GM21423 (cell line): ENCODE measurements at regions not wholly inside any gene's neighbourhood (a gene's known extent, or its start where the extent isn't known, plus 50 kb on each side); places are given as distances from the start of the nearest gene placed in this dataset.

Experiments
- ATAC-seq: cut with Tn5 transposase; IDR thresholded peaks from one replicate; pipeline ENCODE4 v1.9.1; 2021; ENCODE audit warnings: mild to moderate bottlenecking, moderate library complexity; ENCODE audit not compliant: unreplicated experiment

DNA sequence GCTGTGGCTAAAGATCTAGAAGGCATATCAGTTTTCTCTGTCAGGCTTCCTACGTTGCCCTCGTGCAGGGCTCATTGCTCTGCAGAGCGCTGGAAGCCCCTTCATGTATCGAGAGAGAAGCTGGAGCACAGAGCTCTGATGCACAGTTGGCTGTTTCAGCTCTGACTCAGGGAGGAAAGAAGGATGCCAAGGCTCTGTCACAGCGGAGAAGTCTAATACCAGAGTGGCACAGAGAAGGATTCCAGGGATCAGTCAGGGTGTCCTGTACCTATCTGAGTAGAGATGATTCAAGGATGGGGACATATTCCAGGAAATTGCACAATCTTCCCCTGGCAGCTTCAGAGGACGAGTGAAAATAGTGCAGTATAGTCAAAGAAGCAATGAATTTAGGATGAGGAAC is 179.2 kb upstream of the FMN2 start:
- no peak for ATAC-seq

DNA sequence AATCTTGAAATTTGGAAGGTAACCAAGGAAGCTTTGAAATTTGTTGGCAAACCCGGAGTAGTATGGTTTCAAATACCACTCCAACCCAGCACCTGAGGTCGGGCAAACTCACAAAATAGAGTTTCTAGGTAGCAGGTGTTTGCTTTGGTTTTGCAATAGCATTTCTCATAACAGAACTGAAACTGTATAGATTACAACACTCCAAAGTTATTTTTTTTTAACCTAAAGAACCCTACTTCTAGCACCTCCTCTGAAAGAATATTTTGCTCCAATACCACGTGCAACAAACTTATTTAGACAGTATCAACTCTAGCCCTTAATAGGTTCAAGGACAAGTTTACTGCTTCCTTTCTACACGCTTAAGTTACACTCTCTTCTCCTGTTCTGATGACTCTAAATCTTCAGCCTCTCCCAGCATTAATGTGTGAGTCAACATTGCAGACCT is 178.5 kb upstream of the FMN2 start:
- no peak for ATAC-seq

DNA sequence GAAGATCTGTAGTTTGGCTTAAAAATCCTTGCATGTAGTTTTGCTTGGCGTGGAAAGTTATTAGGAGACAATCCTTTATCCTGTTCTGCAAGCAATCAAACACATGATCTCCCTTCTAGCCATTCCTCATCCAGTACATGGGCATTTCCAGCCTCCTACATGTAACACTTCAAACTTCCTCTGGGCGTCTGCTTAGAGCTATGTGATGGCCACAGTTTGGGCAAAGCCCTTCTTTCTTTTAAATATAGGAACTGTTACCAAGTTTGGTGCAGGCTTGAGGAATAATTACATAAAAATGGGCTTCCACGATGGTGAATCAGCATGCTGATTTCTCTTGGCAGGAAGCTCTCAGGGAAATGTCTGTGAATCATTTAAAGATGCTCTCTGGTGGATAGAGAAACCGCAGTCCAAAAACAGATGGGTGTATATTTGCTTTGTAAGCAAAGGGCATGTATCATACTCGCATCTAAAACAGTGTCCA is 176.9 kb upstream of the FMN2 start:
- ATAC-seq: no peak

DNA sequence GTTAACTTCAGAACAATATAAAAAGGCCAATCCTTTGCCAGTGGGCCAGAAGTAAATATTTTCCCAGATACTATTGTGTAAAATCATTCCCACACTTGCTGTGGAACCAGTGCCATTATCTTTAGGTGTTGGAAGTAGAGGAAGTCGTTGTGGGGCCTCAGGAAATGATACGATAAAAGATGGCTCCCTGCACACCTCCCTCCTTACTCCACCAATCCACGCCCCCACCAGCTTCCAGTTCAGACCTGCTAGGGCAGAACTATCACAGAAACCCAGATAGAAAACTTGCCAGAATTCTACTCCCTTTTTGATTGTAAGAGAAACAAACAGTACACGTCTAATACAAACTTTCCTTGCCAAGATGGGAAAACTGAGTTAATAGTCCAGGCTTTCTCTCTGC is 173.0 kb upstream of the FMN2 start:
- ATAC-seq: no peak

DNA sequence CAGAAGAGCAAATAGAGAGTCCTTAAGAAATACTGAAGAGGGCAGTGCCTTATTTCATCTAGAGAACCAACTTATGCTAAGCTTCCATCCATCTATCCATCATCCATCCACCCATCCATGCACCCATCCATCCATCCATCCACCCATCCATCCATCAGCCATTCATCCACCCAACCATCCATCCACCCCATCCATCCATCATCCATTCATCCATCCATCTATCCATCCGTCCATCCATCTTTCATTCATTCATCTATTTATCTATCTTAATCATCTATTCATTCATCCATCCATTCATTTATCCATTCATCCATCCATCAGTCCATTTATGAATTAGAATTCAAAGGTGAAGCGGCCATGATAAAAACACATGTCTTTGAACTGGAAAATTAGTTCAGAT is 171.5 kb upstream of the FMN2 start:
- no peak for ATAC-seq

DNA sequence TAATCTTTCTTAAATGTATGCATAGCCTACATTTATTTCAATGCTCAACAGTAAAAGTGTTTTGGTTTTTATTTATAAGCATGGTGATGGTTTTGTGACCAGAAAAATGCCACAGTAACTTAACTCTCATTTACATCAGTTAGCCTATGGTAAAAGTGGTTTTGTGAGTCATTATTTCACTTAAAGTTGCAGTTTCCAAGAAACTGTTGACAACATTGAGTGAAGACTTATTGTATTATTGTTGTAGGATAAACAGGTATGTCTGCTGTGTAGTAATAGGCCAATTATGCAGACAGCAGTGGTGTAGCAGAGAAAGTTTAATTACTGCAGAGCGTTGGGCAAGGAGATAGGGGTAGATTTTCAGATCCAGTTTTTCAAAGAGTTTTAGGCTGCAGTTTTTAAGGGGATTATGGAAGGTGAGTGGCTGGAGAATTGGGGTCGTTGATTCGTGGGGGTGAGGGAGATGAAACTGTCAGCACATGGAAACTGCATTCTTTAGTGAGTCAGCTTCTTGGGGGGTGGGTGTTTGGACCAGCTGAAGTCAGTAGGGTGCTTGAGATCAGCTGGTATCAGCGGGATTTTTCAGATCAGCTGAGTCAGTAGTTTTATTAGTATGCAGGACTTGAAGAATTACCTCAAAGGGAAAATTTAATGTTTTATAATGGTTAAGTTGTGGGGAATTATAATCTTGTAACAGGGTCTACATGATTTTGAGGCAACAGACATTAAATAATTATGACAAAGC is 168.7 kb upstream of the FMN2 start:
- ATAC-seq: no peak

DNA sequence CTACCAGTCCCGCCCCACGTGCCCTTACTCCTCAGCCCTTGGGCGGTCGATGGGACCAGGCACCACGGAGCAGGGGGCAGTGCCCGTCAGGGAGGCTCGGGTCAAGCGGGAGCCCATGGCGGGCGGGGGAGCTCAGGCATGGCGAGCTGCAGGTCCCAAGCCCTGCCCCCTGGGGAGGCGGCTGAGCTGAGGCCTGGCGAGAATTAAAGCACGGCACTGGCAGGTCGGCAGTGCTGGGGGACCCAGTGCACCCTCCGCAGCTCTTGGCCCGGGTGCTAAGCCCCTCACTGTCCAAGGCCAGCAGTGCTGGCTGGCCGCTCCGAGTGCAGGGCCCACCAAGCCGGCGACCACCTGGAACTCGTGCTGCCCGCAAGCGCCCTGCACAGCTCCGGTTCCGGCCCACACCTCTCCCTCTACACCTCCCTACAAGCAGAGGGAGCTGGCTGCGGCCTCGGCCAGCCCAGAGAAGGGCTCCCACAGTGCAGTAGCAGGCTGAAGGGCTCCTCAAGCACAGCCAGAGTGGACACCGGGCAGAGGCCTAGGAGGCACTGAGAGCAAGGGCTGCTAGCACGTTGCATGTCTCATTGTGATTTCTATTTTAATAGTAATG is 166.8 kb upstream of the FMN2 start:
- ATAC-seq: no peak

DNA sequence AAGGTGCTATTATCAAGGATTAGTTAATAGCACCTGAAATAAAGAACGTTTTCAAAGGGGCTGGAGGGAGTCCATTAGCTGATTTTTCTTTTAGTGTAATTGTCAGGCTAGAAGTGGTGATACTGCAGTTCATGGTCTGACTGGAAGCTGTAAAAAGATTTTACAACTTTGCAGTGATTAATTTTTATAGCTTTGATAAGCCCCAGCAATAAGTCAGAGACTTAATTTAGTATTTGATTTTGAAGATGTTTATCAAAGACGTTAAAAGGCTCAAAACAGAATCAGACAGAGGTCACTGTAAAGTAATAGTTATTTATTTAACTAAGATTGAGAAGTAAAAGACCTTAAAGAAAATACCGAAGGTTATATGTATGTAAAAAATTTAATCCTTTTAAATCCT is 165.5 kb upstream of the FMN2 start:
- ATAC-seq: no peak

DNA sequence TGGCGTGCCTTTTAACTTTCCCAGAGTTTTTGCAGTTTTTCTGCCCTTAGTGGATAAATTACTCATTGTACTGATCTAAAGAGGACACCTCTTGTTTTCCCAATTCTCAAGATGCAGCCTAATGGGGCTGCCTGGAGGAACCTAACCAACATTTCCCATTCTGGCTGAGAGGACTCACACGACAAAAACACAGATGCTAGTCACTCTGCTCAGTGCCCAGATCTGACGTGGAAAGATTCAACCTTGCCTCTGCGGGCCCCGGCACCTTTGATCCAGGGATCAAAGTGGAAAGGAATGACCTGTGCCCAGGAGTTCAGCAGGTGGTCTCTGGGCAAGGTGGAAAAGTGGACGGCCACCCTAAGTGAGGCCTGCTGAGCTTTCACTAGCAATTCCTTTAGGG is 162.4 kb upstream of the FMN2 start:
- no peak for ATAC-seq

DNA sequence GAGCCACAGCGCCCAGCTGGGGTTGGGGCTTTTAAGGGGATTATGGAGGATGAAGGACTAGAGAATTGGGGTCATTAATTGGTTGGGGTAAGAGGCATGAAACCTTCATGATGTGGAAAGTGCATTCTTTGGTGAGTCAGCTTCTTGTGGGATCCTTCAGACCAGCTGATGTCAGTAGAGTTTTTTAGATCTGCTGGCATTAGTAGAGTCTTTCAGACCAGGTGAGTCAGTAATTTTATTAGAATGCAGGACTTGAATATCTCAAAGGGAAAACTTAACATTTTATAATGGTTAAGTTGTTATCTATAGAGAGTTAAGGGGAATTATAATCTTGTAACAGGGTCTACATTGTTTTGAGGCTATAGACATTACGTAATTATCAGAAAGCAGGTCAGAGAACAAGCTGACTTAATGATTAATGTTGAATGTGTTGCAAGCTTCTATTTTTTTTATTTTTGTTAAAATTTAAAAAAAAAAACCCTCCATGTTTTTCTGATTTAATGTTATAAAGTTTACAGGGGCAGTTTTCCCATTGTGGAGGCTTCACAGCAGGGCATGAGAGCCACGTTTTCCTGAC is 160.9 kb upstream of the FMN2 start:
- ATAC-seq: no peak

DNA sequence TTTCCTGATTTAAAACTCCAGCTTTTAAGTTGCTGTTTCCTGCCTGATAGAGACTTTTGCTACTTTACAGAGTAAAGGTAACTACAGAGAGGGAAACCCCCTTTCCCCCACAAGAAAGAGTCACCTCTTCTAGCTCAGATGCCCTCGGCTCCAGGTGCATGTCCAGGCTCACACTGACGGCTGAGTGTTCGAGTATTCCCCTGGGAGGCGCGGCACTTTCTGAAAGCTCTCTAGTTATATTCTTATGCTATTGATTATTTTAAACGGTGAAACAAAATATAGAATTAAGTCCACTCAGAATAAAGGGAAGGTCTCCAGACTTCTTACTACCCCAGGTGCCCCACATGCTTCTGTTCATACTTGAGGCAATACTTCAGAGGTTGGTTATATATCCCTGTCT is 160.3 kb upstream of the FMN2 start:
- no peak for ATAC-seq

DNA sequence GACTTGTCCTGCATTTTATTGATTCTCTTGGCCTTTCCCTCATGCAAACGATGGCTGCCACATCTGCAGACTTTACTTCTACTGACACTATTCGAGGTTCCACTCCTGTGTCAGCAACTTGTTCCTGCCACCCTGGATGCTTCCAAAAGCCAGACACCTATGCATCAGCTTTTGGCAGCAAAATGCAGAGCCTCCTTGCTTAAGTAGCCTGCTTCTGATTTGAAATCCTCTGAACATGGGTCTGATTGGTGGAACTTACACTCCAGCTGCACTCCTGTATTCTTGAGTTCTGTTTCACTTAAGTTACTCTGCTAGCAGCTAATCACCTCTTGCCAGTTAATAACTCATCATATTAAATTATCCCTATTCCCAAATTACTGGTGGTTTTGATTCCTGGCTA is 152.1 kb upstream of the FMN2 start:
- ATAC-seq: no peak

DNA sequence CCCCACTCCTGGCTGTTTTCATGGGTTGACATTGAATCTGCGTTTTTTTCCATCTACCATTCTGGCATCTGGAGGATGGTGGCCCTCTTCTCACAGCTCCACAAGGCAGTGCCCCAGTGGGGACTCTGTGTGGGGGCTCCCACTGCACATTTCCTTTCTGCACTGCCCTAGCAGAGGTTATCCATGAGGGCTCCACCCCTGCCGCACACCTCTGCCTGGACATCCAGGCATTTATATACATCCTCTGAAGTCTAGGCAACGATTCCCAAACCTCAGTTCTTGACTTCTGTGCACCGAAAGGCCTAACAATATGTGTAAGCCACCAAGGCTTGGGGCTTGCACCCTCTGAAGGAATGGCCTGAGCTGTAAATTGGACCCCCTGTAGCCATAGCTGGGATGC is 147.9 kb upstream of the FMN2 start:
- no peak for ATAC-seq

DNA sequence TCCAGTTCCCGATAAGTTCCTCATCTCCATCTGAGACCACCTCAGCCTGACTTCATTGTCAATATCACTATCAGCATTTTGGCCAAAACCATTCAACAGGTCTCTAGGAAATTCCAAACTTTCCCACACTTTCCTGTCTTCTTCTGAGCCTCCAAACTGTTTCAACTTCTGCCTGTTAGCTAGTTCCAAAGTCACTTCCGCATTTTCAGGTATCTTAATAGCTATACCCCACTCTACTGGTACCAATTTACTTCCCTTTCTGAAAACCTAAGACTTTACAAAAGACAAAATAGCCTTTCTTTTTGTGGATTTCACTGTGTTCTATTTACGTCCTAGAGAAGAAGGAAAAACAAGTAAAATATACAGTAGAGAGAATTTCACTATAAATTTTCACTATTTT is 147.0 kb upstream of the FMN2 start:
- ATAC-seq: no peak

DNA sequence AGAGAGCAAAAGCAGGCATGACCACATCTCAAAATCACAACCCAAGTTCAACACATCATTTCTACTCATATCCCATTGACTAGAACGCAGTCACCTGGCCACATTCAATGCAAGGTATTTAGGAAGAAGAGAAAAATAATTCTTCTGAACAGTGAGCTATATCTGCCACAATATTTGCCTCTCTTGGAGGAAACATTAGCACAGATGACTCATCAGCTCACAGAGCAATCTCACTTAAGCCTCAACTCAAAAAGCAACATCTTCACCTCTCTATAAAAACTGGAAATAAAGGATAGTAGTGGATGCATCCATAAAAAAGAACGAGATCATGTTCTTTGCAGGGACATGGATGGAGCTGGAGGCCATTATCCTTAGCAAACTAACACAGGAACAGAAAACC is 143.9 kb upstream of the FMN2 start:
- no peak for ATAC-seq

DNA sequence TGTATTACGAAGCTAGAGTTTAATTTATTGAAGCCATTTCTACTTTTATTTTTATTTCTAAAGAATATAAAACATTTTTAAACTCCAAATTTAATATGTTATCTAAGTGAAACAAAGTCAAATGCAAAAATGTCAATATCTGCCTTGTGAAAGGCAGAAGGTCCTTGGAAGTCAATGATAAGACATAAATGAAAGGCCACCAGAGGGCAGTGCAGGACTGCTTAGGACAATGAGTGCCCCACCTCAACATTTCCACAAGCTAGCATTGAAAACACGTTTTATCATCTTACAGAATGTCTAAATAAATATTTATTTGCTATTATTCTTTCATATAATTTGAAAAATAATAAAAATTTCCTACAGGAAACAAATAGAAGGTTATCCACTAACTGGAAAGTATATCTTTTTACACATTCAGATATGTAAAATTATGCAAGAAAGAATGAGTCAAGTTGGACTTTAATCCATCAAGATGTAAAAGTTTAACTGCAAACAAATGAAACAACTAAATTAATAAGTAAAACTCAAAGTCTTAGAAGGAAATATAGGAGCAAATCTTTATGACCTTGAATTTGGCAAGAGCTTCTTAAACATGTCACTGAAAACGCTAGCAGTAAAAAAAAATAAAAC is 140.1 kb upstream of the FMN2 start:
- ATAC-seq: peak; percentile 53

DNA sequence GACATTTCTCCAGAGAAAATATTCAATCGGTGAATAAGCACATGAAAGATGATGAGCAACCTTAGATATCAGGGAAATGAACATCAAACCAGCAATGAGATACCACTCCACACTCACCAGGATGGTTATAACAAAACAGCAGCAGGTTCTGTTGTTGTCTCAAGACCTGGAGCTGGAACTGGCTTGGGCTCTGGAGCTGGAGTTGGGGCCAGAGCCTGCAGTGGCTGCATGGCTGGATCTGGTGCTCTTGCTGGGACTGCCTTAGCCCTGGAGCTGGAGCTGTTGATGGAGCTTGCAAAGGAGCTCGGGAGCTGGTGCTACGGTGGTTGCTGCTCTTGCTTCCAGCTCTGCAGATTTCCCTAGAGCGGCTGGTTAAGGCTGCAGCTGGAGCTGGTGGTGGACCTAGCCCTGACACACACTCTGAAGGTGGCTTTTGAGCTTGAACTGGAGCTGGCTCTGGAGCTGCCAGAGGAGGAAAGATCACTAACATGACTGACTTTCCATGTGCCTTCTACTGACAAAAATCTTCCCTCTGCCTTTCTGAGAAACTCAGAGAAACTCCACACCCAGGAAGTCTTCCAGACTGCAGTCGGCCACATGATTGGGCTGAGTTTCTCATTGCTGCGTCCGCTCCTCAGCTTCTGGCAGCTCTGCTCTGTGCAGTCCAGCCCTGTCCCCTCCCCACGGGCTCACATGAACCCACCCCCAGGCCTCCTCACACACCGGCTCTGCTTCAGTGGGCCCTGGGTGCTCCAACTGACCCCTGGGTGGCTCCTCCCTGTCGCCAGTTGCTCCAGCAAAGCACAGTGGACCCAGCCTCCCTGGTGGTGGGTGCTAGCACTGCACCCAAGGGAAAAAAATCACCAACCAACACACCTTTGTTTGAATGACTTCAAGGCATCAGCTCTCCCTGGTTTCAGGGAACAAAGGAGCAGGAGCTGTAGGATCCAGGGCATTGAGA is 139.1 kb upstream of the FMN2 start:
- ATAC-seq: peak; percentile 59

DNA sequence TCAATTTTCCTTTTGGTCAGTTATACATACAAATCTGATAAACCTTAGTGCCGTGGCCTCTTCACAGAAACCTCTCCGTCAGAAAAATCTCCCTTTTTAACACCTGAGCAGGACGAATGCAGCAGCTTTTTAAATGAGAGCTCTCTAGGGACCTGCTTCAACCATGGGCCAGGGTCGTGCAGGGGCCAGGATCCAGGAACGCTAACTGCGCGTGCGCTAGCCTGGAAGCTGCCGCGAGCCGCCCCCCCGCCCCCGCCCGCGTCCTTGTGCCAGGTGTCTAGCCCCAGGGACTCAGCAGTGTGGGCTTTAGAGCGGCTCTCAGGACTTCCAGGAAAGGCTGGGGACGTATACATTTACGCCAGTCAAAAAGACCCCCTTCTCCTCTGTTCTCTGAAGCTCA is 136.8 kb upstream of the FMN2 start:
- no peak for ATAC-seq

DNA sequence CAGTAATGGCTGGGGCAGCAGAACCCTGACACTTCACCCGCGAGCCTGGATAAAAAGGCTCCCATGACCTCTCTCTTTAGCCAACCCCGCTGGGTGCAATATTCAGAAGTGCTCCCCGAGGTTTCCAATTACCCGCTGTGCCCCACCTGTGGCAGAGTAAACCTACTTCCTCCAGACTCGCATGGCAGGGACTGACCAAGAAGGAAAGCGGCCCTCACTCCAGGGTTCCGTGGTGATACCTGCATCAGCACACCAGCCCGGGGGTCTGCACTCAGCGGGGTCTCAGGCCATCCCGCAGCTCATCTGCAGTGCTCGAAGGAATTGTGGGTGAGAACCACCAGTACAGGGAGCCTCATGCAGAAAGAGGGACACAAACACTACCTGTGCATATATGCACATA is 136.3 kb upstream of the FMN2 start:
- ATAC-seq: no peak

DNA sequence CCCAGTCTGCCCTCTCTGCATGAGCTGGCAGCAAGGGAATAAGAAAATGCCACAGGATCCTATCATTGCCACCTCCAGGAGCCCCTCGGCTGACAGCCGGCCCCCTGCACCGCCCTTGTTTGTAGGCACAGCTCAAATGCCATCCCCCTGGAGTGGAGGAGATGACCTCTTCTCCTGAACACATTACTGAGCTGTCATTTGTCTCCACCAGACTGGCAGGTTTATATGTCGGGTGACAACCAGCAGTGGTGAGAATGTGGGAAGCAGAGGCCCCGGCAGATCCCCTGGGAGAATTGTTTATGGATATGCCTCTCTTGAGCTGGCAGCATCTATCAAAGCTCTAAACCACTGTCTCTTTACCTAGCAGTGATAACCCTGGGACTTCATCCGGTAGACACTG is 135.4 kb upstream of the FMN2 start:
- no peak for ATAC-seq

DNA sequence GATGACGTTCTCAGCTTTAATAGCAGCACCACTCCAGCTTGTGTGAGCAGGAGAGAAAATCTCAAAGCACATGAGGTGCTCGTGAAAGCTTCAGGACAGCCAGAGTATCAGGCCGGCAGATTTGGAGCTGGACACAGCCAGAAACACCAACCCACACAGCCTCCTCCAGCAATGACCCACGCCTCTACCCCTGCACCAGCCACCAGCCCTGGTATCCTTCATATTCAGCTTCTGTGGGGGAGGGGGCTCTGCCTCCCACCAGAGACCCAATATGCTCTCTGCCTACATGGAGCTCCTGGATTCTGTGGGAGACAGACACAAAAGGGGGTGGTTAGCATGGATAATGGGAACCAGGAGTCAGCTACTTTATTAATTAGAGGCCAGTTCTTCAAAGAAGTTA is 133.6 kb upstream of the FMN2 start:
- ATAC-seq: no peak
